ENCODE measurements at regions not wholly inside any gene's neighbourhood (a gene's known extent, or its start where the extent isn't known, plus 50 kb on each side); places are given as distances from the start of the nearest gene placed in this dataset.

DNA sequence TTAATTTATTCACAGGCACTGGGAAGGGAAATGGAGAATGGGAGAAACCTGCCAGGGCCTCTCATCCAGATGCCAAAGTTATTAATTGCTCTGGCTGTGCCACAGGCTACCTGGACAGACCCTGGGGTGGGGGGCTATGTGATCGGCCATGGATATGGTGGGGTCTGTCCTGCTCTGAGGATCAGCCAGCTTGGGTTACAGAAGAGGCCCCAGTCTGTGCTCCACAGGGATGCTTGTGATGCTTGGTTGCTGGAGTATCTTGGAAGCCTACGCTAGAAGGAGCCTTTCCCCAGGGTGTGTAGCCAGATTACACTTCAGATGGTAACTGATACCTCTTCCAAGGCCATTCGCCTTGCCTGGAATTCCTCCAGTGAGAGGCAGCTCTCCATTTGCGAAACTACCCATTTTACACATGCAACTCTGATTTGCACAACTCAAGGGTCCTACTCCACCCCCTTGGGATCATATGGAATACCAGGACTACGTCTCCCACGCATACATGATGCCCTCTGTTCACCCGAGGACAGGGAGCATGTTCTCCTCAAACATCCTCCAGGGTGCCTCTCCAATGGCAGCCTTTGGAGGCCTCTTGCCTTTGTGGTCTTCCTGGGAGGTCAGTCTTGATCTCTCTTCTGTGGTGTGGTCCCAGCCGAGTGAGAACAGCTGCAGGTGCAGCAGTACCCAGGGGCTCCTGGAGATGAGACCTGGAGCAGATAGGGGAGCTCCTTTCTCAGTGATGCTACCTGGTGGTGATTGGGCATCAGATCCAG, 186.6 kb upstream of the TSHZ3 start:
- TF ChIP-seq TCF12 (IDR thresholded peaks at IDR 0.05; ENCODE audit: low read depth): no peak
- no peak for TF ChIP-seq RAD21 (IDR thresholded peaks at IDR 0.05; ENCODE audit: low read depth)
- no peak for TF ChIP-seq EP300 (IDR thresholded peaks at IDR 0.05; ENCODE audit: borderline replicate concordance)
- TF ChIP-seq FOXM1 (IDR thresholded peaks at IDR 0.05; ENCODE audit: borderline replicate concordance, low read depth): no peak
- TF ChIP-seq CEBPB (IDR thresholded peaks at IDR 0.05): no peak
- TF ChIP-seq TAF1 (IDR thresholded peaks at IDR 0.05; ENCODE audit: low read depth): no peak
- TF ChIP-seq, protein P1, sequence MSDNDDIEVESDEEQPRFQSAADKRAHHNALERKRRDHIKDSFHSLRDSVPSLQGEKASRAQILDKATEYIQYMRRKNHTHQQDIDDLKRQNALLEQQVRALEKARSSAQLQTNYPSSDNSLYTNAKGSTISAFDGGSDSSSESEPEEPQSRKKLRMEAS (IDR thresholded peaks at IDR 0.05): no peak

Data from Ishikawa (cell line).